HG03469 (cell line): ENCODE measurements at regions not wholly inside any gene's neighbourhood (a gene's known extent, or its start where the extent isn't known, plus 50 kb on each side); places are given as distances from the start of the nearest gene placed in this dataset.
"Not testable (repeated sequence)": the region's sequence is repeated elsewhere in the genome, so short reads cannot be mapped to it uniquely, and the experiment has no call there.

Experiments
- ATAC-seq: cut with Tn5 transposase; IDR thresholded peaks from one replicate; pipeline ENCODE4 v1.9.1; 2021; ENCODE audit warnings: mild to moderate bottlenecking, moderate library complexity, moderate number of reproducible peaks; ENCODE audit not compliant: unreplicated experiment

DNA sequence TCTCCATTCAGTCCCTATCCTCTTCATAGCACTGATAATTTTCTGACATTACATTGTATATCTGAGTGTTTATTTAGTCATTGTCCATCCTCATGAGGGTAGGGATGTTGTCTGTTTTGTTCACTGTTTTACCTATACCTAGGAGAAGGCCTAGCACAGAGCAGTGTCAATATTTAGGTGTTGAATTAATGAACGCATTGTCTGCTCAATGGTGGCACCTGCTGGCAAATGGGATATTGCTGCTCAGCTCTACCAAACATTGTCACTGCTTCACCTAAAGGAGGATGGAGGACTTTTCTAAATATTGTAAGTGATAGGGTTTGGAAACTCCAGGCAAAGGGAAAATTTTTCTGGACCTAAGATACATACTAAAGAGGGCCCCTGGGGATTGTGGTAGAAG lies 243.9 kb downstream of the RRAGC start:
- no peak for ATAC-seq

DNA sequence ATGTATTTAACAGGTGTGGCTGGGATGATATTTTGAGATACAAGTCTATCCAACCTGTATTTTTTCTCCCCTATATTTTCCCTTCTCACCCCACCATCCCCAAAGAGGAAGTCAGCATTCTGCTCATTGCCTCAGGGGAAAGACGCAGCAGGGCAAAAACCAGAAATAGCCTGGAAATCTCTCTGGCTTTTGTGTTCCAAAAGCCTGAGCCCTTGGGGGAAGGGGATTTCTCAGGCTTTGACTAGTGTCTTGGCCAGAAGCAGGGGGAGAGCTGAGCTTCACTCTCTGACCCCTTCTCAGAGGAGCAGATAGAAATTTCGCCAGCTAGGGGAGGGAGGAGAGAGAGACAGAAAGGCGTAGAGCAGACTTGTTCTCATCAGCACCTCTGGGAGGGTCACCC lies 244.7 kb downstream of the RRAGC start:
- no peak for ATAC-seq

DNA sequence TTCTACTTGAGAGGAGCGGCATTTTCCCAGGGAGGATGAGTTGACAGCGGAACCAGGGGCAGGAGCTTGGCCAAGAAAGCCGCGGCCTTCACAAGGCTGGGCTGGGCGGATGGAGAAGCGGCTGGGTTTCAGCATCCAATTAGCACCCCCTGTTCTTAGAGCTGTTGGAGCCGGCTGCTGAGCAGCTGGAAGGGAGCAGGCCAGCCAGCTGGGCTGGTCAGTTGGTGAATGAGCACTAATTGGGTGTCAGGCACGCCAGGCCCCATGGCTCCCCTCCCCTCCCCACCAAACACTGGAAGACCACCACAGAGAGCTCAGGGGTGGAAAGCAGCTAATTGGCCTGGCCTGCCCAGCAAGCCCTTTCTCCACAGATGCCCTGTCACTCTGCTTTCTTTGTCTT lies 245.6 kb downstream of the RRAGC start:
- ATAC-seq, result no peak

- no peak for ATAC-seq
These were observed 246.6 kb downstream of the RRAGC start for GRCh38 chr1:38612951-38613350.

DNA sequence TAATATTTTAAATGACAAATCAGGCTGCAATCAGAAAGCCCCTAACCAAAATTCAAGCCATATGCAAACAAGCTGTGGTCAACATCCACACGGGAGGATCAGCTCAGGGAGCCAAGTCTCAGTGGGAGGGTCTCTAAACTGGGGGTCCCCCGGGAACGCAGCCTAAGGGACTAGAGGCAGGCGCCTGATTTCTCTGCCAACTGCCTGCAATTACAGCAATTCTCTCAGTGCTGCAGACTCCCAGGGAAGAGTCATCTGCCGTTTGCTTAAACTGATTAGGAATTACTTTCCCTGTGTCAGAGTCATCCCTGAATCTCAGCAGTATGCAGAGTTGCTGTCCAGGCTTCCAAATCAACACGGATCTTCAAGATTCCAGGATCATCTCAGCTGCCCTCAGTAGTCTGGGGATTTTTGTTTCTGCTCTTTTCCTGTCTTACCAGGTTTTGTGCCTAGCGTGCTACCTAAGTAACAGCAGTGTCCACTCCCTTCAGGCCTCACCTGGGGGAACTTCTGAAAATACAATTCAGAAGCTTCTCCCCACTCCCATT lies 247.8 kb downstream of the RRAGC start:
- no peak for ATAC-seq

- no peak for ATAC-seq
These were observed 250.2 kb downstream of the RRAGC start for GRCh38 chr1:38609166-38610025.

DNA sequence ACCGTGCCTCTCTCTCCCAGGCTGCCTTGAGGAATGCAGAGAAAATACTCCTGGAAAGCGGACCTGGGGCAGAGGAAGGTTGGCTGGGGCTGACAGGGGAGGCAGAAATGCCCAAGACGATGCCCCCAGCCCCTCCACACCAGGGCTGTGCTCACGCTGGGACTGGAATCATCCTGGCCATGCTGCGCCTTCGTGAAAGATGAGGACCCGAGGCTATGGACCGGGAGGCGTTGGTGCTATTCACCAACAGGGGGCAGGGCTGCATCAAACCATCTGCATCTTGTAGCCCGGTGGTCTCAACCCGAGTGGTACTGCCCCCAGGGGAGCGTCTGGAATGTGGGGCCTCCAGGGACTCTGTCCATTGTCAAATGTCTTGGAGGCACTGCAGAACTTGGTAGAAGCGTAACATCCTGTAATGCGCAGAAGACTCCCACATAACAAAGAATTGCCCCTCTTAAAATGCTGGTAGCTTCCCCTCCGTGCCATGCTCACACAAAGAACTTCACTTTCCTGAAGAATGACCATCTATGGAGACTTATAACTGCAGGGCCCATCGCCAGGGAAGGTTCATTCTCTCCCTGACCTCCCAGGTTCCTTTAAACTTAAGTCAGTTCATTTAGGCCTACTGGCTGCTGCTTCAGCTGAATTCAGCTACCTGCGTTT lies 251.2 kb downstream of the RRAGC start:
- ATAC-seq, result no peak

DNA sequence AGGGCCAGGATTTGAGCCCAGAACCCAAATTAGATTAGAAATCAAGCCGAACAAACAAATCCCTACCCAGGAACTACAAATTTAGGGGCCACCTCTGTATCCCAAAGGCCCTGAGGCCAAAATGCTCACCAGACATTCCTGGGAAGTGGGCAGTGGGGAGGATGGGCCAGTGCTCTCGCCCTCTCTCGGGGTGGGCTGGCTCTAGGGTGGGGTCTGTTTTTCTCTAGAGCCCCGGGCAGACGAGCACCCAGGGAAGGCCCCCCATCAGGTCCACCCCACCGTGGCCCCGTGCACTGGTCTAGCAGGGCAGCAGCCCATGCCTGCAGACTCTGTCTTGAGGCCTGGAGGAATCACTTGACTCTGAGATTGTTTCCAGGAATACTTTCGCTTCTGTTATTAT lies 252.0 kb downstream of the RRAGC start:
- ATAC-seq, result no peak

GRCh38 chr1:38605063-38605462 lies 254.5 kb downstream of the RRAGC start:
- no peak for ATAC-seq

DNA sequence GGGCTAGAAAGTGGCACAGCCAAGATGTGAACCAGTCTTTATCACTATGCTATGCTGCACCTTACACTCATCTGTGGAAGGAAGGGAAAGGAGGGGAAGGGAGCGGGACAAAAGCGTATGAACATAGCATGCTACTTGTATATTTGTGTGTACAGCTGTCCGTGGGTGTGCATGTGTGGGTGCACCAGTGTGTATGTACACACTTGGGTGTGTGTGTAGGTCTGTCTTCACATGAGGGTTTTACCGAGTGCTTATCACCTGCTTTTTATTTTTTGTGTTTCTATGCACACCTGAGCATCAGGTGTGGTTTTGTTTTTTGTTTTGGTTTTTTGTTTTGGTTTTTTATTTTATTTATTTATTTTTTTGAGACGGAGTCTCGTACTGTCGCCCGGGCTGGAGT lies 255.7 kb downstream of the RRAGC start:
- no peak for ATAC-seq

- ATAC-seq, result no peak
These were observed 258.7 kb downstream of the RRAGC start for GRCh38 chr1:38600905-38601304.

DNA sequence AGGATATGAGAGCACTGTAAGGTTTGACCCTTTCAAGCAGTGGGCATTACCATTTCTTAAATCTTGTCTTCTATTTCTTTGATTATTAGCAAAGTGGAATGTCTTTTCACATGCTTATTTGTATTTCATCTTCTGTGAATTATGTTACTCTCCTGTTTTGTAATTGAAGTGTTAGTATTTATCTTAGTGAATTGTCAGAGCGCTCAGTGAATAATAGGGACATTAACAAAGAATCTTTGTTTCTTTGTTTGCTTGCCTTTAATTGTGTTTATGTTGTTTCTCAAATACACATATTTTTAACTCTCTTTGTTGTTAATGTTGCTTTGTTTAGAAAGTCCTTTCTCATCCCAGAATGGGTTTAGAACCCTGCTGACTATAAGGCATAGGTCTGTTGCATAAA lies 259.3 kb downstream of the RRAGC start:
- no peak for ATAC-seq

- ATAC-seq, result no peak
These were observed 261.5 kb downstream of the RRAGC start for GRCh38 chr1:38598118-38598517.

DNA sequence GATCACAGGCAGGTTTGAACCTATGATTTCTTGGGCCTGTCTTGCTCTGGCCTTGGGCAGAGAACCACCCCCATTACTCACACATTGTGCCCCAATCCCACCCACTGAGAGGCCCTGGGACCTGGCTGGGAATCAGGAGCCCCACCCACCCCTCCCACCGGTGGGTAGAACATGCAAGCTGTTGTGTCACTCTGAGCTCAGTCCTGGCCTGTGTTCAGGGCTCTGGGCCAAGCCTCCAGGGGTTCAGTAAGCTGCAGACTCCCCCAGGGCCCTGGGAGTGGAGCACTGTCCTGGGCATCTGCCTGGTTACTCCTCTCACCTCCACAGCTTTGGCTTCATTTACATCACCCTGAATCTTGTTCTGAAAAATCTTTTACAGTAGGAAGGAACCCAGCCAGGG lies 270.5 kb downstream of the RRAGC start:
- no peak for ATAC-seq

DNA sequence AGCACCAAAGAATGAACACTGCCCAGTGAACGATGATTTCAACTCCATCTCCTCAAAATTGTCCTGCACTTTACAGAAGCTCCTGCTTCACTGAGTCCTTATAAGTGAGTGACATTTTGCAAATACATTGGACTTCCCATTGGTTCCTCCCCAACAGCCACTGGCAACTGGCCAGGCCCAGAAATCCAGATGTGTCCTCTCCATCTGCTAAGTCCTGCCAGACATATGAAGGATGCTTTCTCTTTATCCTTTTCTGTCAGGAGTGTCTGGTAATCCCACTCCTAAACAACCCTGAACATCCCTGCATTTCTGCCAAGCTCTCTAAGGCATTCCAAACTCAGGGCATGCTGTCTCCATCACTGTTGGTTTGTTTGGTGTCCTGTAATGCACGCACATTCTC lies 271.8 kb downstream of the RRAGC start:
- no peak for ATAC-seq

GRCh38 chr1:38586993-38587646 lies 272.5 kb downstream of the RRAGC start:
- no peak for ATAC-seq

- ATAC-seq, result no peak
These were observed 273.6 kb downstream of the RRAGC start for GRCh38 chr1:38585971-38586370.

- no peak for ATAC-seq
These were observed 274.1 kb downstream of the RRAGC start for GRCh38 chr1:38585460-38585859.

DNA sequence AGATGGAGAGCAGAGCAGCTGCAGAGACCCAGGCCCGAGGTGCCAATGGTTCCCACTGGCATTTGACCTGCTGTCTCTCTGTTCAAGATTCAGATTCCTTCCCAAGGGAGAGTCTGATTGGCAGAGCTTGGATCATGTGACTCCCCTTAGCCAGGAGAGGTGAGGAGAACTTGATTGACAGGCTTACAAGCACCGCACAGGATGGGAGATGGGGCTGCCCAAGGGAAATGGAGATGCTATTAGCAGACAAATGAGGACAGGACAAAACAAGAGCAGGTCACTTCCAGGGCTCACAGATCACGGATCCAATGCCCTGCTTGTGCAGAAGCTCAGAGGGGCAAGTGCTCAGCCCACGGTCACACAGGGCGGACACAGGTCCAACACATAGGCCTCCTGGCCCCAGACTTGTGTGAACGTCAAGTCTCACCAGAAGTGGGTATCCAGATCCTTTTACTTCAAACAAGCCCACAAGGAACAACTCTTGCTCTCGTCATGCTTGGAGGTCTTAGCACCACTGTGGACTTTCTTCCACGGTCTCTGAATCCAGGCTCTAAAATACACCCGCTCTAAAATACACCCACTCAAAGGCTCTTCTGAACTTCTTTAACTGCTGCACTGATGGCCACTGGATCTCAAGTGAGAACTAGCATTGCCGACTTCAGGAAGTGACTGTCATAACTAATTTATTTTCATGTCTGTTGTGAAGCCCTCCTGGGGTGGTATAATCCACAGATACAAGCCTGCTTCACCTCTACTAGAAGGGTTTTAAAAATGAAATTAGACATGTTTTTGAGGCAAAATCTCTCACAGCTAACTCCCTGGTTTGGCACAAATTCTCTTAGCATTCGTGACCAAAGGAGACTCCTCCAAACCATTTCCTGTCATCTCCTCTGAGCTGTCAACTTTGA lies 274.9 kb downstream of the RRAGC start:
- no peak for ATAC-seq

DNA sequence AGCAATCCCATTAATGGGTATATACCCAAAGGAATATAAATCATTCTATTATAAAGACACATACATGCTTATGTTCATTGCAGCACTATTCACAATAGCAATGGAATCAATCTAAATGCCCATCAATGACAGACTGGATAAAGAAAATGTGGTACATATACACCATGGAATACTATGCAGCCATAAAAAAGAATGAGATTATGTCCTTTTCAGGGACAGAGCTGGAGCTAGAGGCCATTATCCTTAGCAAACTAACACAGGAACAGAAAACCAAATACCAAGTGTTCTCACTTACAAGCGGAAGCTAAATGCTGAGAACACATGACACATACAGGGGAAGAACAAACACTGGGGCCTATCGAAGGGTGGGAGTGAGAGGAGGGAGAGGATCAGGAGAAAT lies 276.3 kb downstream of the RRAGC start:
- ATAC-seq, result not testable (repeated sequence)

- ATAC-seq, result no peak
These were observed 278.2 kb downstream of the RRAGC start for GRCh38 chr1:38581396-38581795.
